ENCODE measurements at regions not wholly inside any gene's neighbourhood (a gene's known extent, or its start where the extent isn't known, plus 50 kb on each side); places are given as distances from the start of the nearest gene placed in this dataset.

DNA sequence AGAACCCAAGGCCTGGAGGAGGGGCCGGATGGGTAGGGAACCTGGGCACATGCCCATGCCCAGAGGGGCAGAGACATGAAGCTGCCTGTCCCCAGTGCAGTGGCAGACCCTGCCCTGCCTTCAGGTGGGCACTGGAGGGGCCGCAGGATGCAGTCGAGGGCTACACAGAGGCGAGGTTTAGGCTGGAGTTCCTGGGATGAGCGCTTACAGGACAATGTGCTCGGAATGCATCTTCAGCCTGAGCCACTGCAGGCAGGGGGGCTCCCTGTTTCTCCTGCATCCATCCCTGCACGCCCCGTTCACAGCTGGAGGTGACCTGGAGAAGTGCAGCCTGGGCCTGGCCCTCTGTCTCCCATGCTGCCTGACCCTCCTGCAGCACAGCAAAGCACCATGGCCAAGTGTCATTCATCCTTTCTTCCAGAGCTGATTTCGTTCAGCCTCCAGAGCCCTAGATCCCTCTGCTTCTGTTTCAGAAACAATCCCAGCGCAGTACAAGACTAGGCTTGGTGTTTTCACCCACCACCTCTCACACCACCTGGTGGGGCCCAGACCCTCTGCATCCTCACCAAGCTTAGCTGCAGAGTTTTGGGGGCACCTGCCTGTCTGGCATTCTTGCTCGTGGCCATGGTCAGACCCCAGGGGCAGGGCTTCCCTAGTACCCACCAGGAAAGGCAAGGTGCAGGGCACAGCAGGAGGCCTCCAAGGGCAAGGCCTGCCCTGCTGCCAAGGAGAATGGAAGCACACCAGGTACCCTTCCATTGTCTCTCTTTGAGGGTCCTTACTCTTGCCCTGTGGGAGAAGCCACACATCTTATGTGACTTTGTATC lies 311.9 kb downstream of the TCERG1L start:
- no peaks in the 10 kb centered on the region for H3K4me1 ChIP-seq
- peak in 1 of 3 donors; percentile 22 for DNase-seq
- H3K9me3 ChIP-seq = no peaks in the 10 kb centered on the region
- TF ChIP-seq, protein P1, sequence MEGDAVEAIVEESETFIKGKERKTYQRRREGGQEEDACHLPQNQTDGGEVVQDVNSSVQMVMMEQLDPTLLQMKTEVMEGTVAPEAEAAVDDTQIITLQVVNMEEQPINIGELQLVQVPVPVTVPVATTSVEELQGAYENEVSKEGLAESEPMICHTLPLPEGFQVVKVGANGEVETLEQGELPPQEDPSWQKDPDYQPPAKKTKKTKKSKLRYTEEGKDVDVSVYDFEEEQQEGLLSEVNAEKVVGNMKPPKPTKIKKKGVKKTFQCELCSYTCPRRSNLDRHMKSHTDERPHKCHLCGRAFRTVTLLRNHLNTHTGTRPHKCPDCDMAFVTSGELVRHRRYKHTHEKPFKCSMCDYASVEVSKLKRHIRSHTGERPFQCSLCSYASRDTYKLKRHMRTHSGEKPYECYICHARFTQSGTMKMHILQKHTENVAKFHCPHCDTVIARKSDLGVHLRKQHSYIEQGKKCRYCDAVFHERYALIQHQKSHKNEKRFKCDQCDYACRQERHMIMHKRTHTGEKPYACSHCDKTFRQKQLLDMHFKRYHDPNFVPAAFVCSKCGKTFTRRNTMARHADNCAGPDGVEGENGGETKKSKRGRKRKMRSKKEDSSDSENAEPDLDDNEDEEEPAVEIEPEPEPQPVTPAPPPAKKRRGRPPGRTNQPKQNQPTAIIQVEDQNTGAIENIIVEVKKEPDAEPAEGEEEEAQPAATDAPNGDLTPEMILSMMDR (IDR thresholded peaks at IDR 0.05) = no peak
- H3K27me3 ChIP-seq = no peaks in the 10 kb centered on the region
- no peak overlapping the region for H3K4me3 ChIP-seq
- no peak overlapping the region for H3K27ac ChIP-seq
- no peaks in the 10 kb centered on the region for H3K36me3 ChIP-seq

DNA sequence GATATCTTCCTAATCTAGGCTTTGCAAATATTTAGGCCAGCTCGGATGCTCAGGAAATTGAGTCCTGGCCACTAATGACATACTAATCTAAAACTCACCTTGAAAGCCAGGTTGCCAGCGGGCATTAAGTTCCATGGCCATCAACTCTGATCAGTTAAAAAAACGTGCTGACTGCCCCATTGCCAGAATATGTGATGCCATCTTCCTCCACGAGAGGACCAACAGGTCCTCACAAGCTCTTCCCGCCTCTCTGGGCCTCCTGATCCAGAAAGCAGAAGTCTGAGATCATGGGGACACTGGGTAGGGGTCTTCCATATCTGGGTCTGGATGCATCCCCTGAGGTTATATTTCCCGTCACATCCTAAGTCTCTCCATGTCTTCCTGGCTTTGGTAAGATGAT lies 311.3 kb downstream of the TCERG1L start:
- Histone ChIP-seq H3K36me3 (no peaks in the 10 kb centered on the region), H3K9me3 (no peaks in the 10 kb centered on the region), H3K4me1 (no peaks in the 10 kb centered on the region), H3K27me3 (no peaks in the 10 kb centered on the region), H3K27ac (no peak overlapping the region), H3K4me3 (no peak overlapping the region)
- no peak for DNase-seq
- TF ChIP-seq, protein P1 (IDR thresholded peaks at IDR 0.05) = no peak
- TF ChIP-seq POLR2A (IDR thresholded peaks at IDR 0.05) = no peak

DNA sequence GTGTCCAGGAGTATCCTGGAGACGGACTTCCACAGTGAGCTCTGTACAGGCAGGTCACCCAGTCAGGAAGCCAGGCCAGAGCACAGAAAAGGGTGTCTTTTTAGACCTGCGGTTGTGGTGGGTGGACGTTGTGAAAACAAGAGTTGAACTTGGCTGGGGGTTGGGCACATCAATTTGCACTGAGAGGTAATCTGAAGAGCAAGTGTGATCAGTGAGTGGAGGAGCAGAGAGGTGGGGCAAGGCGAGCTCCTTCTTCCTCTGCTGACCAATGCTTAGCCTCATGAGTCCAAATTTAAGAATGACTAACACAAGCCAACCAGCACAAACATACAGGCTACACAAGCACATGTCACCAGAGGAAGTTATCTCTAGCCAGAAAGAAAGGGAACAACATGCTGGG lies 310.8 kb downstream of the TCERG1L start:
- no peaks in the 10 kb centered on the region for H3K36me3 ChIP-seq
- peak in 2 of 3 donors; percentile 13 to 14 for DNase-seq
- no peak overlapping the region for H3K4me3 ChIP-seq
- H3K4me1 ChIP-seq = no peaks in the 10 kb centered on the region
- H3K9me3 ChIP-seq = no peaks in the 10 kb centered on the region
- H3K27ac ChIP-seq = no peak overlapping the region
- TF ChIP-seq POLR2A (IDR thresholded peaks at IDR 0.05) = no peak
- TF ChIP-seq, protein P1 (IDR thresholded peaks at IDR 0.05) = no peak
- H3K27me3 ChIP-seq = no peaks in the 10 kb centered on the region

DNA sequence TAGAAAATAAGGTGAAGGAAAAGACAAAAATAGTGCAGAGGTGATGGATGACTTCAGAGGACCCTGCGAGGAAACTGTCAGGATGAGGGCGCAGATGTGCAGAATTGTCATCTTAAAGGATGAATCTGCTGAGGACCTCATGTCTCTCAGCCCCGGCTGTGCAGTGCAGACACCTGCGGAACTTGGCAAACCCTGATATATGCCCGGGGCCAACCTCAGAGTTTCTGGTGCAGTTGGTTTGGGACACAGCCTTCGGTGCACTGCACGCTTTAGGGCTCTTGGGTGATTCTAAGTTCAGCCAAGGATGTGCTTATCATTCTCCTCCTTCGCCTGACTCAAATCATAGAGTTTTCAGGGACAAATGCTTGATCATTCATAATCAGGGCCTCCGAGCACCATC lies 310.1 kb downstream of the TCERG1L start:
- Histone ChIP-seq H3K9me3 (no peaks in the 10 kb centered on the region), H3K27me3 (no peaks in the 10 kb centered on the region), H3K27ac (no peak overlapping the region), H3K36me3 (no peaks in the 10 kb centered on the region), H3K4me1 (no peaks in the 10 kb centered on the region), H3K4me3 (no peak overlapping the region)
- peak in 1 of 3 donors; percentile 13 for DNase-seq
- no peak for TF ChIP-seq POLR2A (IDR thresholded peaks at IDR 0.05)
- TF ChIP-seq, protein P1 (IDR thresholded peaks at IDR 0.05) = no peak

DNA sequence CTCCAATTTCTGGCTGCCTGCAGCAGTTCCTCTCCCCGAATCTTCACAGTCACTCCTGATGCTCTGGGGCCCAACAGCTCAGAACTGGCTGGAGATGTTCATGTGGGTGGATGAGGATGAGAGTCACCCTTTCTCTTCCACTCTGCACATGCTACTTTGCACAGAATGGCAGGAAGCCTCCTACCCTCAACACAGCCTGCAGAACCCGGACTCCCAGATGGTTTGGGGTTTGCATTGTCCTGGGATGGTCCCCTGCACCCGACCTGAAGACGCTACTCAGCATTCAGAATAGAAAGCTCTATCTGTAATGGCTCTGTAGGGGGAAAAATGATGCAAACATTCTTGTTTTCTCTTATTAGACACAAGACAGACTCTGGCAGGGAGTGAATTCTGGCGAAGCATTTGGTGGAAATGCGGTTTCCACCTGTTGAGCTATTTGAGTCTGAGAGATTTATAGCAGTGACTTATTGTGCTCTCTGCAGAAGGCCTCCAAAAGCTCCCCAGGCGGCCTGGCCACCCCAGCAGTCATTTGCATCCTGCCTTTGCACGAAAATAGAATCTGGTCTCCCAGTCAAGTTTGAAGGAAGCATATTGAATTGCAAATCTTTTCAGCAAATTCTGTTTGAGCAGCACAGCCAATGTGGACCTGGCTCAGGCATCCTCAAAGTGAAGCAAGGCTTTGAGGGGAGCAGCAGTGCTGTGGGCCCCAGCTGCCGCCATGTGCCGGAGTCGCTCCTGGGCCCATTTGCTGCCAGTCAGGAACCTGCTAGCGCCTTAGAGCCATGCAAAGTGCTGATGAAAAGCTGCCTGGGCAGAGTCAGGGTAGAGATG lies 309.3 kb downstream of the TCERG1L start:
- no peak for TF ChIP-seq POLR2A (IDR thresholded peaks at IDR 0.05)
- TF ChIP-seq, protein P1 (IDR thresholded peaks at IDR 0.05) = no peak
- no peak overlapping the region for H3K4me3 ChIP-seq
- peak in 1 of 3 donors; percentile 22 for DNase-seq

More for the DNA sequence above, 309.3 kb downstream of the TCERG1L start:
- Histone ChIP-seq H3K36me3 (no peaks in the 10 kb centered on the region), H3K27me3 (no peaks in the 10 kb centered on the region), H3K9me3 (no peaks in the 10 kb centered on the region), H3K27ac (no peak overlapping the region), H3K4me1 (no peaks in the 10 kb centered on the region)

Data from Peyer's patch (tissue), 4 donors.